C4-2B (cell line): ENCODE measurements at regions not wholly inside any gene's neighbourhood (a gene's known extent, or its start where the extent isn't known, plus 50 kb on each side); places are given as distances from the start of the nearest gene placed in this dataset.

ENCODE experiments used
- H3K27ac ChIP-seq: fragments of 450-650 bp; 2 replicates; pipeline ENCODE4 v1.5.1; 2017
- ZFX ChIP-seq: fragments of 450-650 bp; IDR thresholded peaks from 2 replicates; pipeline ENCODE4 v1.6.1; 2017
- TF ChIP-seq, protein P1 (sequence below): fragments of 450-650 bp; conservative IDR thresholded peaks from 2 replicates; pipeline ENCODE4 v1.5.1; 2017; ENCODE audit warnings: mild to moderate bottlenecking

DNA sequence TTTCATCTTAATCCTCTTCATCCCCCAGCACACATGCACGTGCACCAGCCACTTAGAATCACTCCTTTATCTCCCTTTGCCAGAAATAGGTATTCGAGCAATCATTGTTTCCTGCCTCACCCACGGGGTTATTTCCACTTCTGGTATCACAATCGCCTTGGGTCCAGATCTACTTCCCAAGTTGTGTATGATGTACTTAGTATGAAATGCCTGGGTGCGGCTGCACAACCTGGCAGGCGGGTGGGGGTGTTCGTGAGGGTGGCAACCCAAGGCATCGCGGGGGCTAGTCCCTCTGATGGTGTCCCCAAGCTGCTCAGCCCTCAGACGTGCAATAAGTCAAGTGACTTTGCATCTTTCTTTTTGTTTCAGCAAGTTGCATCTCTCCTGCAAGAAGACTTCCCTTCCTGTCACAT, 475.6 kb downstream of the MIAT start:
- TF ChIP-seq ZFX: no peak
- TF ChIP-seq, protein P1, sequence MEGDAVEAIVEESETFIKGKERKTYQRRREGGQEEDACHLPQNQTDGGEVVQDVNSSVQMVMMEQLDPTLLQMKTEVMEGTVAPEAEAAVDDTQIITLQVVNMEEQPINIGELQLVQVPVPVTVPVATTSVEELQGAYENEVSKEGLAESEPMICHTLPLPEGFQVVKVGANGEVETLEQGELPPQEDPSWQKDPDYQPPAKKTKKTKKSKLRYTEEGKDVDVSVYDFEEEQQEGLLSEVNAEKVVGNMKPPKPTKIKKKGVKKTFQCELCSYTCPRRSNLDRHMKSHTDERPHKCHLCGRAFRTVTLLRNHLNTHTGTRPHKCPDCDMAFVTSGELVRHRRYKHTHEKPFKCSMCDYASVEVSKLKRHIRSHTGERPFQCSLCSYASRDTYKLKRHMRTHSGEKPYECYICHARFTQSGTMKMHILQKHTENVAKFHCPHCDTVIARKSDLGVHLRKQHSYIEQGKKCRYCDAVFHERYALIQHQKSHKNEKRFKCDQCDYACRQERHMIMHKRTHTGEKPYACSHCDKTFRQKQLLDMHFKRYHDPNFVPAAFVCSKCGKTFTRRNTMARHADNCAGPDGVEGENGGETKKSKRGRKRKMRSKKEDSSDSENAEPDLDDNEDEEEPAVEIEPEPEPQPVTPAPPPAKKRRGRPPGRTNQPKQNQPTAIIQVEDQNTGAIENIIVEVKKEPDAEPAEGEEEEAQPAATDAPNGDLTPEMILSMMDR: no peak
- H3K27ac ChIP-seq: no peak overlapping the region

DNA sequence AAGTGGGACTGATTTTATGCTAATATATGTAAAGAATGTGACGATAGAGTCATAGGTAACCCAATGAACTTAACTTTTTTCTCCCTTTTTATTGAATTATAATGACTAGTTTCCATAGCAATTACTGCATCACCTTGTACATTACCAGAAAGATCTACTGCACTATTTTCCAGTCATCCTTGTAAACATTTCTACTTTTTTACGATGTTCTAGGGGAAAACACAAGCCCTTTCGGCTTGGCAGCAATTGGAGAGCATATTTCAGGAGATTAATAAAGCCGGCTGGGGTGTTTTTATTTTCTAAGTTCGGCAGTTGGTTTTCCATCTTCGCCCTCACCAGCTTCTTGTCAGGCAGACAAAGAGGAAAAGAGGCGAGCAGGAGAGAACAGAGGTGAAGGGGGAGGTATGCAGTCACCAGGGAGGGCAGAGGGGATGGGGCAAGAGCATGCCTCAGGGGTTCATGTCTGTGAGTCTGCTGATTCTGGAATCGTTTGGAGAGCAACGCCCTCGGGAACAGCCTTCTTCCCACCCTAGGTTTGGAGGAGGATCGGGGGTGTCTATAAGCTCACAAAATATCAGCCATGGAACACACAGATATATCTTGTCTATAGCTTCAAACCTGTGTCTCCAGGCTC, 476.4 kb downstream of the MIAT start:
- TF ChIP-seq, protein P1: no peak
- TF ChIP-seq ZFX: no peak
- no peak overlapping the region for H3K27ac ChIP-seq

DNA sequence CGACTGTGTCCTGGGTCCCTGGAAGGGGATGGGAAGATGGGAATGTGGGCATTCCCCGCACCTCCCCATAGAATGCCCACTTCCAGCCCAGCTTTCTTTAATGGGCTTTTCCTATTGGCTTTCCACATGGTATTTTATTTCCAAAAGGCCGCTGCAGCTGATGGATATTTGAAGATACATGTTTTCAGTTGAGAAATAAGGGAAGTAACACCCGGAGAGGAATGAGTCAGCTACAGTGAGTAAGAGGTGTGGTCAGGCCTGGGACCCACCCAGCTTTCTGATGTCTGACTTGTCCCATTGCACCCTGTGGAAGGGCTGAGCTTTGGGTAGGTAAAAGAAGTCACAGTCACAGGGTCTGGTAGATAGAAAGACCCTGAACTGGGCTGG, 476.9 kb downstream of the MIAT start:
- H3K27ac ChIP-seq: no peak overlapping the region
- TF ChIP-seq ZFX: no peak

DNA sequence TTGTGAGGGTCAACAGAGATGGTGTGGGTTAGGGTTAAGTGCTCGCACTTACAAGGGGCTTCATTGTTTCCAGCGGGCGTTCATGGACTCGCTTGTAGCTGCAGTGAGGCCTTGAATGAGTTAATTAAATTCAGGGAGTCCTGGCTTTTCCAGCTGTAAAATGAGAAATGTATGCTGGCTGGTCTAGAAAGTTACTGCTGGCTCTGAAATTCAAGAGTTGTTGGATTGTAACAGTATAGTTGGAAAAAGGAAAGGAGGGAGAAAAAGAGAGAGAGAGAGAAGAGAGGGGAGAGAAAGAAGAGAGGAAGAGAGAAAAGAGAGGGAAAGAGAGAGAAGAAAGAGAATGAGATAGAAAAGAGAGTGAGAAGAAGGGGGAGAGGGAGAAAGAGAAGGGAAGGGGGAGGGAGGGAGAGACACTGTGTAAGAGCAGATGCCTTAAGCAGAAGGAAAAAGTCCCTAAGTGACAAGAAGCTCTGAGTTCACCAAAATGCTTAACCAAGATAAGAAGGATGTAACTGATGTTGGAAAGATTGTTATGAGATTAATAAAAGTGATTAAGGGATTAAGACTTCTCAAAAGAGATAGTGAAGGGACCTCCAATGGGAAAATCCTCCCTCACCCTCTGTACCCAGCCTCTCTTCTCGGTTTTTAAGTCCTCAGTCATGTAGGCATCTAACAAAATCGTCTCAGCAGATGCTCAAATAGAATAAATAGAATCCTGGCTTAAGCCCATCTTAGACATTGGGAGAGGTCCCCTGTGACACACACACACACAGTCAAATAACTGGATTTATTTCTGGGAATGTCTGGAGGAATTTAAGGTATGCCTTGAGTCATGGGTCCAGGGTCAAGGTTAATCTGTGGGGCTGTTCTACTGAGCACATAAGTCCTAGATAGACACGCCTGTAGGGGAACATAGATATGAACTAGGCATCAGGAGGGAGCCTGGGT, 477.9 kb downstream of the MIAT start:
- TF ChIP-seq, protein P1: no peak
- no peak for TF ChIP-seq ZFX
- H3K27ac ChIP-seq: no peak overlapping the region

DNA sequence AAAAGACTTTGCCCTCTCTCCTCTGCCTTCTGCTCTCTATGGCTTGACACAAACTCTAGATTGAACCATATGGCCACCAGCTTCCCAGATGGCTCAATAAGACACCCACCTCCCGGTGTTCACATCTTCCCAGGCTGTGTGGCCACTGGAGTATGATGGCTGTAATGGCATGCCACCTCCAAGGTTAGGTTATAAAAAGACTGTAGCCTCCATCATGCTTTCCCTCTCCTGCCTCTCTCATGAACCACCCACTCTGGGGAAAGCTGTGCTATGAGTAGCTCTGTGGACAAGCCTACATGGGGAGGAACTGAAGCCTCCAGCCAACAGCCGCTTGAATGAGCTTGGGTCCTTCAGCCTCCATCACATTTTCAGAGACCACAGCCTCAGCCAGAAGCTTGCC, 479.2 kb downstream of the MIAT start:
- H3K27ac ChIP-seq: no peak overlapping the region
- TF ChIP-seq ZFX: no peak
- TF ChIP-seq, protein P1: no peak

DNA sequence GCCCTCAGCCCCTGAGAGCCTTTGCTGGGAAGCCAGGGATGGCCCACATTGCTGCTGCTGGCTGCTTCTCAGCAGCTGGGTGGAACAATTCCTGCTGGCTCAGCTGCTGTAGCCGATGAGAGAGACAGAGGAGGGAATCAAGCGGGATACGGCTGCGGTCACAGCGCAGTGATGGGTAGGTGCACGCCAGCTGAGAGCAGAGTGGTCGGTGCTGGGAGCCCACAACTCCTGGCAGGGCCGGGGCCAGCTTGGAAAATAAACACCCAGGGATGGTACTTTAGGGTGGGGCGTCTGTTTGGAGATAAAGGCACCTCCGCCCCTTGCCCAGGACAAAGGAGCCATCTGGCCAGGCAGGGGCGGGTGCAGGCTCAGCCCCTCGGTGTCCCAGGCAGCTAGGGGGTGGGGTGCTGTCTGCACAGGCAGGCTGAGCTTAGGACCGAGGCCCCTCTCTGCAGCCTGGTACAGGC, 480.5 kb downstream of the MIAT start:
- no peak overlapping the region for H3K27ac ChIP-seq
- TF ChIP-seq ZFX: no peak
- TF ChIP-seq, protein P1: no peak

DNA sequence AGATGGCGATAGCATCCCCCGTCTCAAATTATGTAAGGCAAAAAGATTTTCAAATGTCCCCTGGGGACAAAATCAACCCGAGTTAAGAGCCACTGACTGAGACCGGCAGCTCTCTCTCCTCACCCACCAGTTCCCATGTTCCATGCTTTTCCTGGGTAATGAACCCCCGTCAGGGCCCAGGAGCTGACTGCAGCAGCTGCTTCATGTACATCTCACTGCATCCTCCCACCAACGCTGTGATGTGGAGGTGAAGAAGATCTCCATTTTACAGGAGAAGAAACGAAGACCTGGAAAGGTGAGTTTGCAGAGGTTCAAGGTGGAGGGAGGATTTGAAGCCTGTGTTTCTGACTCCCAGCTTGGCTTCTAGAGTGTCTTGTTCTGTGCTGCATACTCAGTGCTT, 481.1 kb downstream of the MIAT start:
- H3K27ac ChIP-seq: no peak overlapping the region
- TF ChIP-seq, protein P1: no peak
- no peak for TF ChIP-seq ZFX
